ENCODE measurements at regions not wholly inside any gene's neighbourhood (a gene's known extent, or its start where the extent isn't known, plus 50 kb on each side); places are given as distances from the start of the nearest gene placed in this dataset.
"Not testable (repeated sequence)": the region's sequence is repeated elsewhere in the genome, so short reads cannot be mapped to it uniquely, and the experiment has no call there.

DNA sequence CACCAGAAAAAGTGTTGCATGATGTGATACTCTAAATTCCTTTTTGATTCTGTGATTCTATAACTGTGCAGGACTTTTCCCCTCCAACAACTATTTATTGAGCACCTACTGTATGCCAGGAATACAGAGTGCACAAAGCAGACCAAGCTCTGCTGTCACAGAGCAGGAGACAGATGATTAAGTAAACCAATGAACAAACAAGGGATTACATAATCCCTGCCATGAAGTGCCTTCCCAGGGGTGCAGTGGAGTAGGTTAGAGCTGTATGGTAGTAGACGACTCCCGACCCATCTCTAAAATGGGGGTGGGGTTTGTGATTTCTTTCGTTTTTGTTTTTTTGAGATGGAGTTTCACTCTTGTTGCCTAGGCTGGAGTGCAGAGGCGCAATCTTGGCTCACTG is 213.9 kb downstream of the TBX5 start:
- no peak for DNase-seq

- no peak for DNase-seq
Observed at GRCh38 chr12:114191581-114191980, 214.4 kb downstream of the TBX5 start.

DNA sequence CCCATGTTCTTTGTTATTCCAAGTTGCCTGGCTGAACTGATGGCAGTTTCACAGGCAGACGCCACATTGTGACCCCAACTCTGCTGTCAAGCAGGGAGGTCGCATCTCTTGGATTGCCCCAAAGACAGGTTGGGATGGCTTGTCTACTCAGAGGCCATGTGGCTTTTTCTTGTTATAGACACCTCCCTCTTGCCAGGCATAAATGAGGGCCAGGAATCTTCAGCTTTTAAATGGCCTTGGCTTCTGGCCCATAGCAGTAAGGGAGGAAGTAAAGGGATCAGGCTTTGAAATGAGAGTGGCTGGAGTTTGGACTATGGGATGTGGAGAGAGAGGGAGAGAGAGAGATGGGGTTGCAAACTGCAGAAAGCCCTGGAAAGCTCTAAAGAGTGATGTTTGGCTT is 215.0 kb downstream of the TBX5 start:
- no peak for DNase-seq

- no peak for DNase-seq
Observed at GRCh38 chr12:114189266-114189665, 216.7 kb downstream of the TBX5 start.

GRCh38 chr12:114186241-114187002 is 219.5 kb downstream of the TBX5 start:
- DNase-seq: no peak

DNA sequence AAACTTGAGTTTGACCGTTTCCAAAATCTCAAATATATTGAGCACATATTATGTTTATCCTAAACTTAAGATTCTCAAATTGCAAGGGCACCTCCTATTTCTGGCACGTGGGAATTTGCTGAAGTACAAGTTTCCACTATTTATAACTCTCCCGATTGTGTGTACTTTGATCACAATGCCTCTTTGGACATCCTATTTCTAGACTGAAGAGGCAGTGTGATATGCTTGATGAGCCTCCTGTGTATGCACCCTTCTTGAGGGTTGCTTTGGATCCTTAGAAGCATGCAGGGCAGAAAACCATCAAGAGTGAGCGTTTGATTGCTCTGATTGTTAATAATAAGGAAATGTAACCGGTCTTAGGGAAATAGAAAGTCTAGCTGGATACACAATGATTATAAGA is 218.9 kb upstream of the RBM19 start:
- no peak for DNase-seq

GRCh38 chr12:114174326-114174725 is 208.2 kb upstream of the RBM19 start:
- DNase-seq: no peak

- DNase-seq: no peak
Observed at GRCh38 chr12:114172135-114172534, 206.0 kb upstream of the RBM19 start.

GRCh38 chr12:114168061-114168460 is 201.9 kb upstream of the RBM19 start:
- DNase-seq: no peak

GRCh38 chr12:114167431-114167830 is 201.3 kb upstream of the RBM19 start:
- no peak for DNase-seq

- no peak for DNase-seq
Observed at GRCh38 chr12:114166362-114166761, 200.2 kb upstream of the RBM19 start.

- no peak for DNase-seq
Observed at GRCh38 chr12:114165921-114166320, 199.8 kb upstream of the RBM19 start.

DNA sequence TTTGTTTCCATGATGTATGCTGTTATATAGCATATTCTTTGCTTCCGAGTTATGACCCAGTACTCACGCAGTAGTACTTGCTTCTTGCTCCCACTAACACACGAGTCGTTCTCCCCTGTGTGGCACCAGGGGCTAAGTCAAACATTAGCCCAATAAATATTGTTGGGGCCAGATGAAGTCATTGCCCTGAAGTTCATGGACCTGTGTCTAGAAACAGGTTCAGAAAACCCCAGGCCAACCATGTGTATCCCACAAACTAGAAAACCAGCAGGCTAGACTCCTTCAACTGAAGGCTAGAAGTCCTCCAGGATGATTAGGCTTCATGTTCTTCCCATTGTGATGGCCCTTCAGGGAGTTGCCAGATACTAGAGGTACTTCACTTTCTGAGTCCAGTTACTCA is 198.2 kb upstream of the RBM19 start:
- no peak for DNase-seq

DNA sequence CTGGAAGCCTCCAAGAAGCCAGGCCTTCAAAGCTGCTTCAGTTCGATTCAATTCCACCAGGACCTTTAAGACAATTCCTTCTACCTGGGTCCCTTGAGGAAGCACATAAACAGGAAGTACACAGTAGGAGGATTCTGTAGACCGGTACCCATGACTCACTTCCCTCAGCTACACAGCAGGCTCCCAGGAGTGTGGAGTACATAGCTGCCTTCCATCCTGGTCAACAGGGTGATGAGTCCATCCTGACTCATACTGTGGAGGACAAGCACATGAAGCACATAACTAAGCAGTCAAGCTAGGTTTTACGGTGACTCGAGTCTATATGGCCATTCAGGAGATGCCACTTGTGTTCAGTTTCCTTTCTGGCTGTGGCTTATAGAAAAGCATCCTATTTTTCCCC is 197.6 kb upstream of the RBM19 start:
- DNase-seq: peak; percentile 0

DNA sequence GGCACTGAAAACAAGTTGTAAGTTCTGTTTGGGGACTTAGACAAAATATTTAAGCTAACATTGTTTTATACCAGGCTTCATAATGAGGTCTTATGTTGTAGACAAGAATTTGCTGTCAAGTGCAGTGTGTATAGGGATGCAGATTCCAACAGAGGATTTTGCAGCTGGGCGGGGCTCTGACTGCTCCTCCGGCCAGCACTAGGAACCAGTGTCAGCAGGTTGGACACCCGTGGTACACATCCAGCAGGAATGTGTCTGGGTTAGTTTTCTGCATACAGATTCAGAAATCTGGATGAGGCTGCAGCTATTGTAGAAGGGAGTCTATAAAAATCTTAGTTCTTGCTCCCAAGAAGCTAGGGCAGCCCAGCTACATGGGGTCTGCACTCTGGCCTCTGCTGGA is 194.3 kb upstream of the RBM19 start:
- no peak for DNase-seq

GRCh38 chr12:114152890-114153289 is 186.8 kb upstream of the RBM19 start:
- no peak for DNase-seq

GRCh38 chr12:114152066-114152465 is 185.9 kb upstream of the RBM19 start:
- DNase-seq: no peak

GRCh38 chr12:114150584-114150983 is 184.5 kb upstream of the RBM19 start:
- not testable (repeated sequence) for DNase-seq

- no peak for DNase-seq
Observed at GRCh38 chr12:114141921-114142564, 175.9 kb upstream of the RBM19 start.

- no peak for DNase-seq
Observed at GRCh38 chr12:114140576-114140975, 174.5 kb upstream of the RBM19 start.

GRCh38 chr12:114136631-114137030 is 170.5 kb upstream of the RBM19 start:
- no peak for DNase-seq

DNA sequence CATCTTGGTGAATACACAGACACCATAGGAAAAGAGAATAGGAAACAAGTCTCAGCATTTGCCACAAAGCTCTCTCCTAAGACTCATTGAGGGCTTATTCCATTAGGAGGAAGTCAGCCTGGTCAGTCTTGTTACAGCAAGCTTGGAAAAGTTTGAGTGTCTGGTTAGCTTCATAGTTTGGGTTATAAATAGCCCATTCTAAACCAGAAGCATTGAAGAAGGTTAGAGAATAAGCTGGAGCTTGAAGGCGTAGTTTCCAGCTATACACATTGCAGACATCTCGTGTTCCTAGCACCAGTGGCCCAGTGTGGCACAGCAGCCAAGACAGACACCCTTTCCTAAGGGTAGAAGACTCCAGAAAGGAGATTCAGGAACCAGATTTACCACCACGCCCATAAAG is 168.8 kb upstream of the RBM19 start:
- no peak for DNase-seq

- no peak for DNase-seq
Observed at GRCh38 chr12:114131824-114132223, 165.7 kb upstream of the RBM19 start.

DNA sequence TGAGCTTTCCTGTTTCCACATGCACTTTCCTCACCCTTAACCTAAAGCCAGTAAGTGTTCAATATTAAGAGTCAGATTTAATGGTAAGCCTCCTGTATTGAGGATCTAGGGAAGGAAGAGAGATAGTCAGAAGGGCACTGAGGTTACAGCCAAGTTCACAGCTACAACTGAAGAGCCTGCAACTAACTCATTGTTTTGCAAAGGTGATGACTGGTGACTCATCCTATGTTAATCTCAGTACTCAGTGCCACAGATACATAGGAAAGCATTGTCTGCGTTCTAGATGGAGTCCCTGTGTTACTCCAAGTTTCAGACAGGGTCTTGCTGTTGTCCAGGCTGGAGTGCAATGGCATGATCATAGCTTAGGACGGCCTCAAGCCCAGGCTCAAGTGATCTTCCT is 157.0 kb upstream of the RBM19 start:
- DNase-seq: no peak

GRCh38 chr12:114122016-114122415 is 155.9 kb upstream of the RBM19 start:
- DNase-seq: no peak
